ENCODE measurements at regions not wholly inside any gene's neighbourhood (a gene's known extent, or its start where the extent isn't known, plus 50 kb on each side); places are given as distances from the start of the nearest gene placed in this dataset.
A peak's percentile ranks its signal among the peaks of the same experiment; 100 is the strongest.

DNA sequence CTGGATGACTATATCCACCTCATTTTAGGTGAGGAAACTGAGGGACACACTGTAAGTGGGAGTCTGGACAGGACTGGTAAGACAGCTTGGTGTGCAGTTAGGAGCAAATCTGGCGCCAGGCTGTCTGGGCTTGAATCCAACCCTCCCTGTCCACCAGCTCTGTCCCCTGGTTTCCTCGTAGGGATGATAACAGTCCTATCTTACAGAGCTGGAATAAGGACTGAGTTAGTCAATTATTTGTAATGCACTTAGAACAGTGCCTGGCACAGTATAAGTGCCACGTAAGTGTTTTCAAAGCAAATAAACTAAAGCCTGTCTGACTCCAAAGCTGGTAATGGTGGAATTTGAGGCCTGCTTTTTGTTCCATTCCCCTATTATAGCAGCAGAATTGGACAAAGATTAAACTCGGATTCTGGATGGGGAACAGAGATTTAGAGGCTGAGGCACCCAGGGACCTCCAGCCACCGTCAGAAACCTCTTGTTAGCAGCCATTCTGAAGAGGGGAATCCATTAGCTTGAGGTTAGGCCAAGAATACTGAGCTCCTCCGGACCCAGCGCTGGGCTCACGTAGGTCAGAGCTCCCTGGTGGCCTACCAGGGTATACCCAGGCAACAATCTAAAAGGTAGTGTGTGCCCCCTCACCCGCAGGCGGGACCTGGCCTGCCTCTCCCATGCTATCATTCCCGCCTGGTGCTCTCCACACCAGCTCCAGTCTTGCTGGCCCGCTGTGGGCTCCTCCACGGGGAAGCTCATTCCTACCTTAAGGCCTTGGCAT lies 102.1 kb downstream of the UCHL1 start:
- Histone ChIP-seq H3K27ac (ENCODE audit: low read depth in 2 of 2, low read length in 1 of 2) (no peak overlapping the region), H3K36me3 (ENCODE audit: control insufficient read depth in 2 of 2, insufficient read depth in 2 of 2, low read length in 1 of 2) (no peaks in the 10 kb centered on the region), H3K27me3 (ENCODE audit: control insufficient read depth in 1 of 2, insufficient read depth in 2 of 2, low read length in 2 of 2) (no peaks in the 10 kb centered on the region), H3K4me1 (ENCODE audit: control insufficient read depth in 2 of 2, insufficient read depth in 2 of 2, low read length in 1 of 2) (peaks cover 2 to 3% of the 10 kb centered on the region in 2 donors), H3K4me3 (ENCODE audit: low read depth in 1 of 2, low read length in 2 of 2) (no peak overlapping the region), H3K9me3 (ENCODE audit: control insufficient read depth in 2 of 2, insufficient read depth in 1 of 2, low read depth in 1 of 2, low read length in 1 of 2) (no peaks in the 10 kb centered on the region)
- WGBS, 2 donors: 78 to 86% methylated on average over 13 of the region's 13 CpGs

DNA sequence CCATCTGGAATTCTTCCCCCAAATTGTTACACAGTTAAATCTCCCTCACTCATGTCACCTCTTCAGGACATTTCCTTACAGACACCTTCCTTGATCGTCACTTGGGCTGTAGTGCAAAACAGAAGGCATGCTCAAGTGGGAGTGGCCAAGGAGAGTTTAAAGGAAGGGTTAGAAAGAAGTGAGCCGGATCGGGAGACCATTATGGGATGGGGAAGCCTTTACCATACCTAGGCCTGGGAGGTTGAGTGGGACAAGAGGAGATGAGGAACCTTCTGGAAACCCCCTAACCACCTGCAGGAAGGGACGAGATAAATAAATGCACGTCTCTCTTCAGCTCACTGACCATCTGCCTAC lies 102.7 kb downstream of the UCHL1 start:
- WGBS, 2 donors: 80 to 84% methylated on average over 5 of the region's 5 CpGs
- Histone ChIP-seq H3K27ac (ENCODE audit: low read depth in 2 of 2, low read length in 1 of 2) (no peak overlapping the region), H3K9me3 (ENCODE audit: control insufficient read depth in 2 of 2, insufficient read depth in 1 of 2, low read depth in 1 of 2, low read length in 1 of 2) (no peaks in the 10 kb centered on the region)

DNA sequence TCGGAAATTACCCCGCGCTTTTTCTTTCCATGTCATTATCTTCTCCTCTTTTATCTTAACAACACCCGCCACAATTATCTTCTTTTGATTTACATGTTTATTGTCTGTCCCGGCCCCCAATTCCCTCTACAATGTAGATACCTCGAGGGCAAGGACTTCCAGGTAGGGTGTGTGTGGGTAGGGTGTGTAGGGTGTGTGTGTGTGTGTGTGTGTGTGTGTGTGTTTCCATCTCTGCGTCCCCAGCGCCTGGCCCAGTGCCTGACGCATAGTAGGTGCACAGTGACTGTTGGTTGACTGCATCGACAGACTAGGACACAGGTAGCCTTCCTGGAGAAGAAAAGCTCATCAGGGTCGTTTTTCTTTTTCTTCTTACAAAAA lies 103.1 kb downstream of the UCHL1 start:
- no peaks in the 10 kb centered on the region for H3K36me3 ChIP-seq (ENCODE audit: control insufficient read depth in 2 of 2, insufficient read depth in 2 of 2, low read length in 1 of 2)
- 49 to 55% methylated on average over 11 of the region's 11 CpGs for WGBS, 2 donors
- peaks cover 2 to 3% of the 10 kb centered on the region in 2 donors for H3K4me1 ChIP-seq (ENCODE audit: control insufficient read depth in 2 of 2, insufficient read depth in 2 of 2, low read length in 1 of 2)
- peak overlapping the region; percentile 60 to 78 for H3K4me3 ChIP-seq (ENCODE audit: low read depth in 1 of 2, low read length in 2 of 2)
- H3K27me3 ChIP-seq (ENCODE audit: control insufficient read depth in 1 of 2, insufficient read depth in 2 of 2, low read length in 2 of 2): no peaks in the 10 kb centered on the region
- no peak overlapping the region for H3K27ac ChIP-seq (ENCODE audit: low read depth in 2 of 2, low read length in 1 of 2)
- H3K9me3 ChIP-seq (ENCODE audit: control insufficient read depth in 2 of 2, insufficient read depth in 1 of 2, low read depth in 1 of 2, low read length in 1 of 2): no peaks in the 10 kb centered on the region

More for the DNA sequence above, 102.7 kb downstream of the UCHL1 start:
- Histone ChIP-seq H3K36me3 (ENCODE audit: control insufficient read depth in 2 of 2, insufficient read depth in 2 of 2, low read length in 1 of 2) (no peaks in the 10 kb centered on the region), H3K27me3 (ENCODE audit: control insufficient read depth in 1 of 2, insufficient read depth in 2 of 2, low read length in 2 of 2) (no peaks in the 10 kb centered on the region), H3K4me3 (ENCODE audit: low read depth in 1 of 2, low read length in 2 of 2) (no peak overlapping the region), H3K4me1 (ENCODE audit: control insufficient read depth in 2 of 2, insufficient read depth in 2 of 2, low read length in 1 of 2) (peaks cover 2 to 3% of the 10 kb centered on the region in 2 donors)

DNA sequence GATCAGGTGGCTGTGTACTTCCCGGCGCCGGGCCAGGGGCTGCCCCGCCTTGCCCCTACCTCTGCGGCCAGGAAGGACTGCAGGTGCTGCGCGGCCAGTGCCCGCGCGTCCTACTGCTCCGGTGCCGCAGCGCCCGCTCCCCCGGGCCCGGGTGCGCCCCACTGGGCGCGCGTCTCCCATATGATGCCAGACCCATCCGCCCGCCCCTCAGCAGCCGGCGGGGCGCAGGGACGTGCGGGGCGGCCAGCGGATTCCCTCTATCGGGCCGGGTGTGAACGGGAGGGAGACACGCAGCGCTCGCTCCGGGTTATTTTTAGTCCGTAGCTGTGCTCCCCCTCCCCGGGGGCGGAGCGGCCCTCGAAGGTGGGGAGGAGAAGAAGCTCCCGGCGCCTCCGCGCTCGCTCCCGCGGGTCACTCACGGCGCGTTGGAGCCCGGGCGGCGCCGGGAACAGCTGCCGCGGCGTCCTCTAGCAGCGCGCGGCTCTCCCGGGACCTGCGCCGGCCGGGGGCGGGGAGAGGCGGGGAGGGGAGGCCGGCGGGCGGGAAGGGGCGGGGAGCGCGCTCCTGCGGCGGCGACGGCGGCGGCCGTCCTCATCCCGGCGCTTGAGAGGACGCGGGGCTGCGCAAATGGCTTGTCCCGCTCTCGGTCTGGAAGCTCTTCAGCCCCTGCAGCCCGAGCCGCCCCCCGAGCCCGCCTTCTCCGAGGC lies 103.6 kb downstream of the UCHL1 start:
- peak overlapping the region; percentile 78 to 90 for H3K4me3 ChIP-seq (ENCODE audit: low read depth in 1 of 2, low read length in 2 of 2)

DNA sequence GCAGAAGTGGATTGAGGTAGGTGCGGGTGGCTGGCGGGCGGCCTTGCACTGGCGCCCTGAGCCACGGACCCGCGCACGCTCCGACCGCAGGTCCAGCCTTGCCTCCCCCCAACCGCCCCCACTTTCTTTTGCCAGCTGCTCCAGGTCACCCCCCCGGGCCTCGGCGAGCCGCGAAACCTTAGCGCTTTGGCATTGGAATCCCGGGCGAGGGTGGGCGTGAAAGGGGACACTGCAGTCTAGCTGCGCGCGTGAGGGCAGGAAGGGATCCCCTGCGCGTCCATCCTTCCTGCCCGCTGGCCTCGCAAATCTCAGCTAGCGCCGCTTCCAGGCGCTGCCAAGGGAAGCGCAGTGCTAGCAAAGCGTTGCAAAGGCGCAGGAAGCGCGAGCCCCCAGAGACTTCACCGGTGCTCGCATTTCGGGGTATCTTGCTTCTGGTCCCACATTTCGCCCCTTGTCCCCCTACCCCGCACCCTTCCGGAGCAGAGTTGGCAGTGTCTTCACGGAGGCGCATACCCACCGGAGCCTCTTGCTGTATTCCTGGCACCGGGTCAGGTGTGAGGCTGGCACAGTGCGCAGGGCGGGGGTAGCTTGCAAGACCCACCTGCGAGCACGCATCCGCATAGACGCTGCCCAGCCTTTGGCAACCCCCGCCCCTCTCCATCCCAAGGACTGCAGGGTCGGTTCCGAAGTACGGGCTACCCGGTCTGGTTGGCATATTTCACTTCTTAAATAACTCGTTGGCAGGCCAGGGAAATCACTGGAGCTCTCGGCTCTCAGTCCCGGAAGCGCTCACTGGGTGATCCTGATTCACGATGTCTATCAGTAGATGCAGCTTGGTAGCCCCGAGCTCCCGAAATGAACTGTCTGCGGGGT lies 104.4 kb downstream of the UCHL1 start:
- Histone ChIP-seq H3K4me1 (ENCODE audit: control insufficient read depth in 2 of 2, insufficient read depth in 2 of 2, low read length in 1 of 2) (peaks cover 2 to 3% of the 10 kb centered on the region in 2 donors), H3K27ac (ENCODE audit: low read depth in 2 of 2, low read length in 1 of 2) (peak overlapping the region; percentile 72 to 86), H3K27me3 (ENCODE audit: control insufficient read depth in 1 of 2, insufficient read depth in 2 of 2, low read length in 2 of 2) (no peaks in the 10 kb centered on the region), H3K36me3 (ENCODE audit: control insufficient read depth in 2 of 2, insufficient read depth in 2 of 2, low read length in 1 of 2) (no peaks in the 10 kb centered on the region), H3K9me3 (ENCODE audit: control insufficient read depth in 2 of 2, insufficient read depth in 1 of 2, low read depth in 1 of 2, low read length in 1 of 2) (no peaks in the 10 kb centered on the region), H3K4me3 (ENCODE audit: low read depth in 1 of 2, low read length in 2 of 2) (peak overlapping the region; percentile 78 to 90)
- 1 to 2% methylated on average over 61 to 64 of the region's 64 CpGs for WGBS, 2 donors

More for the DNA sequence above, 103.6 kb downstream of the UCHL1 start:
- WGBS, 2 donors: 1 to 2% methylated on average over 68 to 92 of the region's 92 CpGs
- Histone ChIP-seq H3K27ac (ENCODE audit: low read depth in 2 of 2, low read length in 1 of 2) (peak overlapping the region; percentile 72 to 86), H3K27me3 (ENCODE audit: control insufficient read depth in 1 of 2, insufficient read depth in 2 of 2, low read length in 2 of 2) (no peaks in the 10 kb centered on the region), H3K4me1 (ENCODE audit: control insufficient read depth in 2 of 2, insufficient read depth in 2 of 2, low read length in 1 of 2) (peaks cover 2 to 3% of the 10 kb centered on the region in 2 donors), H3K9me3 (ENCODE audit: control insufficient read depth in 2 of 2, insufficient read depth in 1 of 2, low read depth in 1 of 2, low read length in 1 of 2) (no peaks in the 10 kb centered on the region), H3K36me3 (ENCODE audit: control insufficient read depth in 2 of 2, insufficient read depth in 2 of 2, low read length in 1 of 2) (no peaks in the 10 kb centered on the region)

DNA sequence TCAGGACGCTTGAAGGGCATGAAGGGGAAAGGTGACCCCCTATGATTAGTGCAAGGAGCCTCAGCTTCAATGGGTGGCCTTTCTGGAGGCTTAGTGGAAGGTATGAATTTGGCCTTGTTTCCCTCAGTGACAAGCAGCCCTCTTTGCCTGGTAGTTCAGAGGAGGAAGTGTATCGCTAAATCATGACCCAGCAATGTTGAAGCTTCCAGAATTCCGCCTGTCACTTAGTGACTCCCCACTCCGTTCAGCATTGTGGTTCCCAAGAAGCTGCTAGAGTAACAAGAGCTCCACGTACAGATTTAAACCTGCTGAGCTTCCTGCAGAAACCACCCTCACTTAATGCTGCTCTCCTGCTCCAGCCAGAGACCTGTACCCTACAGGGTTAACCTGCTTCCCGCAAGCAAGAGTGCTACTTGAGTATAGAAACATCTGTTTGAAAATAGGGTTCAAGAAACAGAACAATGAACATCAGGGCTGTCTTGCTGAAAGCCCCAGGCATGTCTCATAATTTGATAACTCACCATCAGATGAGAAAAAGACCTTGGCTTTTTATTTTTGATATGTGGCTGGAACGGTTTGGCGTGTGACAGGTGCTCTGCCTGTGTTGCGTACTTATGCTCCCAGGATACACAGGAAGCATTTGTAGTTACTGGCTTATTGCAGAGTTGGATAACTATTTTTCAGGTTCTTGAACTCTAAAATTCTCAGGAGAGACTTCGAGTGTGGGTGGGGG lies 105.2 kb downstream of the UCHL1 start:
- Histone ChIP-seq H3K27me3 (ENCODE audit: control insufficient read depth in 1 of 2, insufficient read depth in 2 of 2, low read length in 2 of 2) (no peaks in the 10 kb centered on the region), H3K4me1 (ENCODE audit: control insufficient read depth in 2 of 2, insufficient read depth in 2 of 2, low read length in 1 of 2) (peaks cover 2 to 3% of the 10 kb centered on the region in 2 donors), H3K27ac (ENCODE audit: low read depth in 2 of 2, low read length in 1 of 2) (peak overlapping the region; percentile 72 to 86), H3K9me3 (ENCODE audit: control insufficient read depth in 2 of 2, insufficient read depth in 1 of 2, low read depth in 1 of 2, low read length in 1 of 2) (no peaks in the 10 kb centered on the region), H3K4me3 (ENCODE audit: low read depth in 1 of 2, low read length in 2 of 2) (peak overlapping the region; percentile 78 to 90), H3K36me3 (ENCODE audit: control insufficient read depth in 2 of 2, insufficient read depth in 2 of 2, low read length in 1 of 2) (no peaks in the 10 kb centered on the region)
- 25 to 28% methylated on average over 10 of the region's 10 CpGs for WGBS, 2 donors

DNA sequence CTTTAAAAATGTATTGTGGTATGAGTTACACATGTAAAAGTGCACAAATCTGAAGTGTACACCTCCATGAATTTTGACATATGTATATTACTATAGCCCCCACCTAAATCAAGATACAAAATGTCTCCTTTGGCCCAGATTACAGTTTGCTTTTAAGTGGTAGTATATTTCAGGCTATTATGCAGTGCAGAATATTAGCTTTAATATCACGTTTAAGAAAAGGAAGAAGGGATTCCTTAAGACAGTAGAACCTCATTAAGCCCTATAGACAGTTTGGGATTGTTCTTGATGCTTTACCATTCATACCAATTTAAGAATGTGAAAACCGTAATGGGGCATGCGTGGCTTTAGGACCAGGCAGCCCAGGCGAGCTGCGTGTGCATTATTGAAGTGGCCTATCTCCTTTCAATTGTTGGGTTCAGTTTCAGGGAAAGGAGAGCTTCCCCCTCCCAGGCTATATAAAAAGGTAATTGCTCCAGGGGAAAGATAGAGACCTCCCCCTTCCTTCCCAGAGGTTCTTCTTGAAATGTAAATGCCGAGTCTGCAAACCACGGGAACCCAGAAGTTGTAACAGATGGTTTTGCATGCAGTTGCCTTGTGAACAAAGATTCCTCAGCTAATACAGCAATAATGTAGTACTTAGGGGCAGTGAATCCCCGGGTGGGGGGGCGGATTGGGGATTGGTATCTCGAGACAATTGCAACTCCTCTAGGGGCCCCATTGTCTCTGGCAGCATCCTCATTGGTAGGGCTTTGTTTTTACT lies 106.1 kb downstream of the UCHL1 start:
- 37 to 43% methylated on average over 10 of the region's 10 CpGs for WGBS, 2 donors
- H3K9me3 ChIP-seq (ENCODE audit: control insufficient read depth in 2 of 2, insufficient read depth in 1 of 2, low read depth in 1 of 2, low read length in 1 of 2): no peaks in the 10 kb centered on the region
- peaks cover 2 to 5% of the 10 kb centered on the region in 2 donors for H3K4me1 ChIP-seq (ENCODE audit: control insufficient read depth in 2 of 2, insufficient read depth in 2 of 2, low read length in 1 of 2)
- H3K27ac ChIP-seq (ENCODE audit: low read depth in 2 of 2, low read length in 1 of 2): peak overlapping the region in 1 of 2 donors; percentile 16
- no peak overlapping the region for H3K4me3 ChIP-seq (ENCODE audit: low read depth in 1 of 2, low read length in 2 of 2)
- H3K36me3 ChIP-seq (ENCODE audit: control insufficient read depth in 2 of 2, insufficient read depth in 2 of 2, low read length in 1 of 2): no peaks in the 10 kb centered on the region
- no peaks in the 10 kb centered on the region for H3K27me3 ChIP-seq (ENCODE audit: control insufficient read depth in 1 of 2, insufficient read depth in 2 of 2, low read length in 2 of 2)

DNA sequence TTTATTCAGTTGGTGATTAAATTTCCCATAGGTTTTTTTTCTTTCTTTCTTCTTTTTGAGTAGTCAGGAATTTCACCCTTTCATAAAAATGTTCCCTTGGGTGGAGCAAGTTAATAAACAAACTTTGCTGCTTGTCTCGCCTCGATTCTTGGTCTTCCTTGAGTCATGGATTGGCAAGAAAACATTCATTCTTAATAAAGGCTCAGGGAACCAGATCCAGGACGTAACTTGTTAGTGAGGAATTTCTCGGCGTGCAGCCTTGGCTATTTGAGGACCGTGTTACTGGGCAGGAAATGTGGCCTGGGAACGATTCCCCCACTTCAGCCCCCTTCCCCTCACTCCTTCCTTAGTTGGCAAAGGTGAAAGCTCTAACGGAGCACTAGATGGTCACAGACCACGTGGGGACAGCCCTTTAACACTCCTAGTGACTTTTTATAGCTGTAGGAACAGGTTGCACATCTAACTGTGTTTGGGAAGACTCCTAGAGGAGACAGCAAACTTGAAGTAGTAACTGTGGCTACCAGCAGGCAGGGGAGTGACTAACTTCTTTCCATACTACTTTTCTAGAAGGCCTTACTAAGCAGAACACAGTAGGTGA lies 106.8 kb downstream of the UCHL1 start:
- H3K27me3 ChIP-seq (ENCODE audit: control insufficient read depth in 1 of 2, insufficient read depth in 2 of 2, low read length in 2 of 2): no peaks in the 10 kb centered on the region
- WGBS, 2 donors: 18 to 34% methylated on average over 9 of the region's 9 CpGs
- no peaks in the 10 kb centered on the region for H3K36me3 ChIP-seq (ENCODE audit: control insufficient read depth in 2 of 2, insufficient read depth in 2 of 2, low read length in 1 of 2)
- no peaks in the 10 kb centered on the region for H3K9me3 ChIP-seq (ENCODE audit: control insufficient read depth in 2 of 2, insufficient read depth in 1 of 2, low read depth in 1 of 2, low read length in 1 of 2)
- H3K4me3 ChIP-seq (ENCODE audit: low read depth in 1 of 2, low read length in 2 of 2): no peak overlapping the region
- peak overlapping the region; percentile 65 to 66 for H3K27ac ChIP-seq (ENCODE audit: low read depth in 2 of 2, low read length in 1 of 2)
- peaks cover 2 to 5% of the 10 kb centered on the region in 2 donors for H3K4me1 ChIP-seq (ENCODE audit: control insufficient read depth in 2 of 2, insufficient read depth in 2 of 2, low read length in 1 of 2)
